Activated CD4-positive, alpha-beta T cell treated with anti-CD3 and anti-CD28 coated beads, Interleukin-2, amount 10 ng/mL, durations not matched to agents 24 days and 14 days (primary cell): ENCODE measurements at regions not wholly inside any gene's neighbourhood (a gene's known extent, or its start where the extent isn't known, plus 50 kb on each side); places are given as distances from the start of the nearest gene placed in this dataset.
A peak's percentile ranks its signal among the peaks of the same experiment; 100 is the strongest.
"Not testable (repeated sequence)": the region's sequence is repeated elsewhere in the genome, so short reads cannot be mapped to it uniquely, and the experiment has no call there.

Source experiments
- DNase-seq: peaks from one replicate; pipeline ENCODE4 v3.0.0; 2022
- H3K27ac Mint-ChIP-seq: one replicate; pipeline ENCODE4 v1.8.0; 2022; ENCODE audit warnings: mild to moderate bottlenecking, mixed read lengths
- H3K27me3 Mint-ChIP-seq: one replicate; pipeline ENCODE4 v1.8.0; 2022; ENCODE audit warnings: mixed read lengths
- H3K36me3 Mint-ChIP-seq: one replicate; pipeline ENCODE4 v1.8.0; 2022; ENCODE audit warnings: low read depth, mild to moderate bottlenecking, mixed read lengths
- H3K4me1 Mint-ChIP-seq: one replicate; pipeline ENCODE4 v1.8.0; 2021; ENCODE audit warnings: mixed read lengths
- H3K4me3 Mint-ChIP-seq: one replicate; pipeline ENCODE4 v1.8.0; 2022; ENCODE audit warnings: mild to moderate bottlenecking, moderate library complexity, mixed read lengths
- H3K9me3 Mint-ChIP-seq: one replicate; pipeline ENCODE4 v1.8.0; 2021; ENCODE audit warnings: mixed read lengths
- intact Hi-C: fragments of 100-400 bp; cut with micrococcal nuclease; formaldehyde crosslinking; loops from one replicate; pipeline ENCODE4 v1.15.1; 2023

DNA sequence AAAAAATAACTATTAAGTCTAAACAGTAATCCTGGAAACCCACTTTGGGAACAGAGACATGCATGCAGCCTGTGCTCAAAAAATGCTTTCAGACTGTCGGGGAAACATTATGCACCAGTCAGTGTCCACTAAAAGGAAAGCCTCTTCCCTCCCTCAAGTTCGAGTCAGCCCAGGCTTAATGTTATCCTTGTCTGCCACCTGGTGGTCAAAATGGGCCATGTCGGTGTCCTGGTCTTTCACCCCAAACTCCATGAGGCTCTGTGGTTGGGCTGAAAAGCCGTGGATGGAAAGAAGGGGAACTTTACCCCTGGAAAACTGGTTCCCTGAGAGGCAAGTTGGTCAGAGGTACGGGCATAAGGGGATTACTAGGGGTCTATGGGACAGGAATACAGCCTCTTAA, 88.4 kb upstream of the ZNF492 start:
- DNase-seq: peak; percentile 58
- intact Hi-C loops: no loop called here
- peaks cover 2% of the 10 kb centered on the region for H3K36me3 Mint-ChIP-seq
- H3K9me3 Mint-ChIP-seq: peaks cover 28% of the 10 kb centered on the region
- H3K4me3 Mint-ChIP-seq: no peak overlapping the region
- no peaks in the 10 kb centered on the region for H3K4me1 Mint-ChIP-seq
- no peak overlapping the region for H3K27ac Mint-ChIP-seq
- no peaks in the 10 kb centered on the region for H3K27me3 Mint-ChIP-seq

DNA sequence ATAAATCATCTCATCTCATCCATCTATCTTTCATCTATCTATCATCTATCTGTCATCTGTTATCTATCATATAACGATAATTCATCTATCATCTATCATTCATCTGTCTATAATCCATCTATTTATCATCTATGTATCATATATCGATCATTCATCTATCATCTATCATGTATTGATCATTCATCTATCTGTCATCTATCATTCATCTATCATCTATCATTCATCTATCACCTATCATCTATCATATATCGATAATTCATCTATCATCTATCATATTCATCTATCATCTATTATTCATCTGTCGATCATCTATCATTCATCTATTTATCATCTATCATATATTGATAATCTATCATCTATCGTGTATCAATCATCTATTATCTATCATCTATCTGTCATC, 100.4 kb upstream of the ZNF492 start:
- intact Hi-C loops: no loop called here
- no peaks in the 10 kb centered on the region for H3K27me3 Mint-ChIP-seq

DNA sequence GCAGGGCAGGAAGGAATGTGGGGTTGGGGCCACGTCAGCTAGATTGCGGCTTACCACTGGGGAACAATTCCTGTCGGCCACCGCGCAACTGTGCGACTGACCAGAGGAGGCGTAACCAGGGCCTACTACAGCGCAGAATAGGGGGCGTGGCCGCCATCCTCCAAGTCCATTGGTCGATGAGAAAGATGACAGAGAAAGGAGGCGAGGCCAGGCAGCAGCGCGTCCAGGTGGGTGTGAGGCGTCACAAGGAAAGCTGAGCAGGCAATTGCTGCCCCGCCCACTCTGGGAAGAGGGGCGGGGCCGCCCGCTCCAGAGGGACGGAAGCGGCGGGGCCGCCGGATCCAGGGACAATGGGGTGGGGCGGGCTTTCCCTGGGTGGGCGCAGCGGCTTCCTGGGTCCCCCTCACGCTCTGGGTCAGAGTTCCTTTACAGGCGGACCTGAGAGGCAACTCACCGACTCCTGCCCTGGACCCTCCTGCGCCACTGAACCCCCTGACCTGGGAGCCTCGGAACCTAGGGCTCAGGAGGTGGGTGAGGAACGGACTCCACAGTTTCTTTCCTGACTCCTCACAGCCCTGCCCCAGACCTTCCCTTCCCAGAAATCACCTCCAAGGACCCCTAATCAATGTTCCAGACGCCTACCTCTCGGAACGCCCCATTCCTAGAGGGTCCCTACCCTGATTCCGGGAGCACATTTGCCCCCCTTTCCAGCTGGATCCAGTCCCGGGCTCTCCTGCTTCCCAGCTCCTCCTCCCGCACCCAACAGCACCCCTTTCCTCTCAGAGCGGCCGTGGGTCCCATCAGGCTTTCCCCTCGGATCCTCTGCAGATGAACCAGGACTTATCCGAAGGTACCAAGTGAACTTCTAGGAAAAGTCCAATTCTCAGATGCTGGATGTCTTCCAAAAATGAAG, 101.5 kb upstream of the ZNF492 start:
- Mint-ChIP-seq H3K4me1 (no peaks in the 10 kb centered on the region), H3K36me3 (no peaks in the 10 kb centered on the region), H3K27me3 (no peaks in the 10 kb centered on the region), H3K9me3 (peaks cover 29% of the 10 kb centered on the region), H3K4me3 (no peak overlapping the region), H3K27ac (no peak overlapping the region)
- no peak for DNase-seq
- intact Hi-C loops: no loop called here

More for the DNA sequence above, 100.4 kb upstream of the ZNF492 start:
- no peak overlapping the region for H3K27ac Mint-ChIP-seq
- no peak overlapping the region for H3K4me3 Mint-ChIP-seq
- H3K4me1 Mint-ChIP-seq: no peaks in the 10 kb centered on the region
- DNase-seq: no peak
- no peaks in the 10 kb centered on the region for H3K36me3 Mint-ChIP-seq
- H3K9me3 Mint-ChIP-seq: peaks cover 25% of the 10 kb centered on the region

DNA sequence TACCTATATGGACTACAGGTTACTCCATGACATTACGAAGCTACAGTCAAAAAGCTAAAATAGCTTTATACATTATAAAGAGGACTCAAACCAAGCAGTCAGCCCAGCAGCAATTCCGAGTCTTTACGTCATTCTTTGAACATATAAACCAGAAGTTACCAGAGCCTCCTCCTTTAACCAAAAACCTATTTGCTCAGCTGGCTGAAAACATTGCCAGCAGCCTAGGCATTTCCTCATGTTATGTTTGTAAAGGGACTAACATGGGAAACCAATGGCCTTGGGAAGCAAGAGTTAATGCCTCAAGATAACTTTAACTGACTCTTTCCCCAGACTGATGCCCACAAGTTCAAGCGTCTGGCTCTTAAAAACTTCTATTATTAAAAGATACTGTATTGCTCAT, 104.1 kb upstream of the ZNF492 start:
- Mint-ChIP-seq H3K27ac (no peak overlapping the region), H3K9me3 (peaks cover 18% of the 10 kb centered on the region), H3K4me1 (no peaks in the 10 kb centered on the region), H3K4me3 (no peak overlapping the region), H3K27me3 (no peaks in the 10 kb centered on the region), H3K36me3 (no peaks in the 10 kb centered on the region)
- intact Hi-C loops: no loop called here
- no peak for DNase-seq

DNA sequence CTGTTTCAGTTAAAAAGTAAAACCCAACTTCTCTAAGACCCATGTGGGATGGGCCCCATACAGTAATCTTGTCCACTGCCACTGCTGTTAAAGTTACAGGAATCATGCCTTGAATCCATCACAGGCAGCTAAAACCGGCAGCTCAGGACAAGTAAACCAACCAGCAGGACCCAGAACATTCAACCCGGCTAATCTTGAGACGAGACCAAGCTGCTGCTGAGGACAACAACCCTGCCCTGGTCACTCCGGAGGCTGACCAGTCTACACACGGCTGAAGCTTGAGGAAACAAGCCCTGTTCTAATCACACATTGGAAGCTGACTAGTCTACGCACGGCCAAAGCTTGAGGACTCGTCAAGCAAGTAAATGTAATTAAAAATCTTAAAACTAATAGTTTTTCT, 105.2 kb upstream of the ZNF492 start:
- no peak for DNase-seq
- no peaks in the 10 kb centered on the region for H3K27me3 Mint-ChIP-seq
- intact Hi-C loops: no loop called here
- peaks cover 21% of the 10 kb centered on the region for H3K9me3 Mint-ChIP-seq
- H3K36me3 Mint-ChIP-seq: no peaks in the 10 kb centered on the region
- no peak overlapping the region for H3K4me3 Mint-ChIP-seq
- no peak overlapping the region for H3K27ac Mint-ChIP-seq
- no peaks in the 10 kb centered on the region for H3K4me1 Mint-ChIP-seq

- Mint-ChIP-seq H3K36me3 (no peaks in the 10 kb centered on the region), H3K9me3 (peaks cover 21% of the 10 kb centered on the region), H3K27me3 (no peaks in the 10 kb centered on the region), H3K27ac (no peak overlapping the region), H3K4me1 (no peaks in the 10 kb centered on the region), H3K4me3 (no peak overlapping the region)
- intact Hi-C loops: no loop called here
- DNase-seq: no peak
Observed at GRCh38 chr19:22527554-22527953, 105.4 kb upstream of the ZNF98 start.

DNA sequence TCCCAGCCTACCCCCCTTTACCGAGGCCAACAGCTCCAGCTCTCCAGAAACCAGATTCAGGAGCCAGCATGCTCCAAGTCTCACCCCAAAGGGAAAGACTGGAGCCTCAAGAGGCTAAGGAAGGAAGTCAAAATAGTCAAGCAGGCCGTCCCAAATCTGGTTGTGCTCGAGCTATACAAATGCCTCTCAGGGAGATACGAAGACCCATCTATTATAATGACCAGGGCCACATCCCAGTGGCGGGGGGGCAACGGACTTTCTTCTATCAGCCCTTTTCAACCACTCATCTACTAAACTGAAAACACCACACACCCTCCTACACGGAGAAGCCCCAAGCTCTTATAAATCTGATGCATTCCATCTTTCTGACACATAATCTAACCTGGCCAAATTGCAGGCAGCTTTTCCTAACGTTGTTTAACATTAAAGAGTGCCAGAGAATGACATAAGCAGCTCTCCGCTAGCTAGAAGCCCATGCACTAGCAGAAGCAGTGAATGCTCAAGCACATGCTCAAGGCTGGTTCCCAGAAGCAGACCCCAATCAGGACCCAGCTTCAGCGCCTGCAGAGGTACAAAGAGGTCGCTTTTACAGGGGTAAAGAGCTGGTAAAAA, 104.6 kb upstream of the ZNF98 start:
- Mint-ChIP-seq H3K4me1 (no peaks in the 10 kb centered on the region), H3K36me3 (no peaks in the 10 kb centered on the region), H3K4me3 (no peak overlapping the region), H3K27ac (no peak overlapping the region), H3K27me3 (no peaks in the 10 kb centered on the region), H3K9me3 (peaks cover 14% of the 10 kb centered on the region)
- DNase-seq: no peak
- intact Hi-C loops: no loop called here

- H3K4me3 Mint-ChIP-seq: no peak overlapping the region
- no peak overlapping the region for H3K27ac Mint-ChIP-seq
- peaks cover 27% of the 10 kb centered on the region for H3K9me3 Mint-ChIP-seq
- DNase-seq: no peak
- H3K27me3 Mint-ChIP-seq: no peaks in the 10 kb centered on the region
- H3K4me1 Mint-ChIP-seq: no peaks in the 10 kb centered on the region
- intact Hi-C loops: no loop called here
- no peaks in the 10 kb centered on the region for H3K36me3 Mint-ChIP-seq
Observed at GRCh38 chr19:22523940-22524339, 101.8 kb upstream of the ZNF98 start.

DNA sequence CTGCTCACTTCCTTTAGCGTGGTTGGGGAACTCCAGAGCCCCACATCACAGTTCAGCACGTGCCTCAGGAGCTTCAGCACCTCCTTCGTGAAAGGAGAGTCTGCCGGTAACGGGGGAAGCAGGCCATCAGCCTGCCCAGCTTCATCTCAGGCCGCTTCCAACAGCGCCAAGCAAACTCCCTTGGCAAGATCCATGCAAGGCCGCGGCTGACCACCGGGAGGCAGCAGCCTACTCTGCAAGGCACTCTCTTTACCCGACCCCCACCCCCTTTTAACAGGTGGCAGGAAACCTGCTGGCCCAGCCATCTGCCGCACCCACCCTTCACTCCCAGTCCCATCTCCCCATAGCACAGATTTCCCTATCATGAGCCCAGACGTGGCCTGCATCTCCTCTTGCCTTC, 97.4 kb upstream of the ZNF98 start:
- H3K4me1 Mint-ChIP-seq, intact Hi-C loops, H3K27me3 Mint-ChIP-seq, H3K27ac Mint-ChIP-seq, H3K4me3 Mint-ChIP-seq, DNase-seq, H3K36me3 Mint-ChIP-seq: not testable (repeated sequence)
- H3K9me3 Mint-ChIP-seq: peaks cover 29% of the 10 kb centered on the region

GRCh38 chr19:22519152-22519551, 97.0 kb upstream of the ZNF98 start:
- Mint-ChIP-seq H3K9me3 (peaks cover 26% of the 10 kb centered on the region), H3K27ac (no peak overlapping the region), H3K4me1 (no peaks in the 10 kb centered on the region), H3K27me3 (no peaks in the 10 kb centered on the region), H3K36me3 (no peaks in the 10 kb centered on the region), H3K4me3 (no peak overlapping the region)
- no peak for DNase-seq
- intact Hi-C loops: no loop called here

- Mint-ChIP-seq H3K27me3 (no peaks in the 10 kb centered on the region), H3K4me1 (no peaks in the 10 kb centered on the region), H3K4me3 (no peak overlapping the region), H3K9me3 (peaks cover 22% of the 10 kb centered on the region), H3K27ac (no peak overlapping the region), H3K36me3 (no peaks in the 10 kb centered on the region)
- intact Hi-C loops: no loop called here
- no peak for DNase-seq
Observed at GRCh38 chr19:22517496-22518411, 95.6 kb upstream of the ZNF98 start.

DNA sequence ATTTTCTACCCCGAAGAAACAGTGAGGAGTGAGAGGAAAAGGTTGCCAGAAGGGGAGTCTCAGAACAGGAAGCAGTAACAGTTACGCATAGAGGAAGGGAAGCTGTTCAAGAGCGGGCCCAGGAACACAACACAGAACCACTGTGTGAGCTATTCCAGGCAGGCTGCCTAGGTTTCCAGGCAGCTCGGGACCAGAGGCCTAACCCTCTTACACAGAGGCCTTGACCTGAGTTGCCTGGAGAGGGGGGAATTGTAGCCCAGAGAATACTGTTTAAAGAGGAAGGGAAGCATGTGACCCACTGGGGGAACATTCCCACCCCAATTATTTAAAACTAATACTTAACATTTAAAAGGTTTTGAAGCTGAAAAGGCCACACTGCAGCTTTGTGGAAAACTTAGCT, 93.3 kb upstream of the ZNF98 start:
- H3K27ac Mint-ChIP-seq: no peak overlapping the region
- DNase-seq: no peak
- peaks cover 20% of the 10 kb centered on the region for H3K9me3 Mint-ChIP-seq
- H3K4me3 Mint-ChIP-seq: no peak overlapping the region
- H3K27me3 Mint-ChIP-seq: no peaks in the 10 kb centered on the region
- H3K4me1 Mint-ChIP-seq: no peaks in the 10 kb centered on the region
- intact Hi-C loops: no loop called here
- H3K36me3 Mint-ChIP-seq: no peaks in the 10 kb centered on the region

DNA sequence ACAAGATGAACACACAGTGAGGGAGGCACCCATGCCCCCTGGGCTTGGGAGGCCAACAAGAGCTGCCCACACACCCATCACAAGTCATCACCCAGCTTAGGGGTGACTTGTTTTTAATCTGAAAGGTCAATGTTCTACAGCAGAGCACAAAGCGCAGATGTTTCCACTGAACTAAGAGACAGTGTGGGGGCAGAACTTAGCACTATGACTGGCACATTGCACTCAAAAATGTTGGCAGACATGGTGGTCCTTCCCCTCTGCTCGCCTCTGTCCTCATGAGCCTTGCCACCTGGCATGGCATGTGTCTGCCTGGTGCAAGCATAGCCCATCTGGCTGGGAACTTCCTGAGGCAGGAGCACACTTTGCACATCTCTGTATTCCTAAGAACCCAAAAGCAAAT, 81.4 kb upstream of the ZNF98 start:
- Mint-ChIP-seq H3K9me3 (peaks cover 25% of the 10 kb centered on the region), H3K27ac (no peak overlapping the region), H3K27me3 (no peaks in the 10 kb centered on the region), H3K36me3 (no peaks in the 10 kb centered on the region), H3K4me1 (no peaks in the 10 kb centered on the region), H3K4me3 (no peak overlapping the region)
- intact Hi-C loops: no loop called here
- DNase-seq: no peak

DNA sequence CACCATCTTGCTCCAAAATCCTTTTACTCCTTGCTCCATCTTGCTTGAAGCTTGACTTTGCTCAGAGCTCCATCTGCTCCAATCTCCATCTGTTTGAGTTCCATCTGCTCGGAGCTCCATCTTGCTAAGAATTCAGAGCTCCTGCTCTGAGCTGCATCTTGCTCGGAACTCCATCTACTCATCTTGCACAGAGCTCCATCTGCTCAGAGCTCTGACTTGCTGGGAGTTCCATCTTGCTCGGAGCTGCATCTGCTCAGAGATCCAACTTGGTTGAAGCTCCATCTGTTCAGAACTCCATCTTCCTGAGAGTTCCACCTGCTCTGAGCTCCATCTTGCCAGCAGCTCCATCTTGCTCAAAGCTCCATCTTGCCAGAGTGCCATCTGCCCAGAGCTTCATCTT, 80.6 kb upstream of the ZNF98 start:
- Mint-ChIP-seq H3K9me3 (peaks cover 25% of the 10 kb centered on the region), H3K27me3 (no peaks in the 10 kb centered on the region), H3K27ac (no peak overlapping the region), H3K4me3 (no peak overlapping the region), H3K36me3 (no peaks in the 10 kb centered on the region), H3K4me1 (no peaks in the 10 kb centered on the region)
- DNase-seq: no peak
- intact Hi-C loops: no loop called here
